Ovary (tissue), 7 donors: ENCODE measurements at regions not wholly inside any gene's neighbourhood (a gene's known extent, or its start where the extent isn't known, plus 50 kb on each side); places are given as distances from the start of the nearest gene placed in this dataset.

Experiments
- DNase-seq, 5 donors: peaks; one replicate each; pipeline ENCODE4 v3.0.0-alpha.2; 2019 to 2020
- H3K27ac ChIP-seq, 2 donors: fragments of 200-600 bp; one replicate each; pipeline versions ENCODE4 v1.5.1 to v1.8.0; 2019 to 2022
- H3K27me3 ChIP-seq: fragments of 200-600 bp; one replicate; pipeline ENCODE4 v1.8.0; 2022
- H3K36me3 ChIP-seq: fragments of 200-600 bp; sonication (generic); one replicate; pipeline ENCODE4 v1.5.1; 2019
- H3K4me1 ChIP-seq: one replicate; pipeline ENCODE4 v1.8.1; 2013; ENCODE audit warnings: mild to moderate bottlenecking, moderate library complexity; ENCODE audit not compliant: insufficient read depth
- H3K4me3 ChIP-seq: fragments of 200-600 bp; sonication (generic); one replicate; pipeline ENCODE4 v1.5.1; 2017
- H3K9me3 ChIP-seq, 2 donors: fragments of 200-600 bp in 1 of 2; sonication (generic) in 1 of 2; one replicate each; pipeline versions ENCODE4 v1.5.1 to v1.8.1; 2013 to 2019; ENCODE audit warnings: mild to moderate bottlenecking in 1 of 2, moderate library complexity in 1 of 2
- EP300 ChIP-seq: sonication (generic); formaldehyde crosslinking; IDR thresholded peaks from one replicate; pipeline ENCODE4 v1.6.1; 2017; ENCODE audit warnings: antibody characterized with exemption
- POLR2A ChIP-seq: fragments of 450-650 bp; IDR thresholded peaks from one replicate; pipeline ENCODE4 v1.6.1; 2017; ENCODE audit warnings: antibody characterized with exemption, mild to moderate bottlenecking, moderate library complexity
- WGBS, 3 donors: extraction: QIAGEN DNeasy Blood & Tissue Kit in 1 of 3; methylation state at CpG; one replicate each; pipeline versions ENCODE4 v1.1.5 to v1.1.7; 2013 to 2017; 5-methylcytosine and 5-hydroxymethylcytosine counted together
- intact Hi-C, 4 donors: fragments of 100-400 bp; cut with DNase I; formaldehyde crosslinking; loops; one replicate each; pipeline versions ENCODE4 v1.11.0 to v1.15.1; 2022 to 2023
- TF ChIP-seq, protein P1 (sequence below), 3 donors: fragments of 450-650 bp in 2 of 3; fragments of 200-600 bp in 1 of 3; IDR thresholded peaks; one replicate each; pipeline versions ENCODE4 v1.5.1 to v1.8.0; 2016 to 2022; ENCODE audit warnings: antibody characterized with exemption in 3 of 3, mild to moderate bottlenecking in 1 of 3
- donor health status: DM: no; HTN: no; CAD: no; lungs with moderate emphysema.
- donor health status: DM: no; HTN: no; CAD: no.
- donor health status: Bipolar disorder and iron deficiency.
- donor health status: DM: no; HTN: no; CAD: no.
- donor health status: DM: yes; HTN: yes; CAD: no.

DNA sequence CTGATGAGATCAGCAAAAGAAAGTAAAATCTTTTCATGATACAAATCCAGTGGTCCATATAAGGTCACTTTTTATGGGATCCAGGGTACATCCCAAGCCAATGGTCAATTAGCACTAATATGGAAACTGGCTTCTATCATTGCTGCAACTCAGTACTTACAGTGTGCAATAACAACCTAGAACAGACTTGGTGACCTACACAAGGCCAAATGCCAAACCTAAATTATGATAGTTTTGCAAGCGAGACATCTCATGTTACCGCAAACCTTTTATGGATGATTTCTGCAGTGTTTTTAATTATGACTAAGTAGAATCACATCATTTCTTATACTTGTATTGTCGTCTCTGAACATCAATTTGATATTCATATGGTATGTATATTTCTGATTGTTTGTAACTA lies 583.5 kb upstream of the SEMA3D start:
- H3K4me3 ChIP-seq, result no peak overlapping the region
- no peak overlapping the region for H3K27ac ChIP-seq
- 85 to 91% (median 89%) methylated on average over 3 of the region's 3 CpGs for WGBS, 3 donors
- no peaks in the 10 kb centered on the region for H3K4me1 ChIP-seq
- H3K27me3 ChIP-seq, result no peaks in the 10 kb centered on the region
- H3K9me3 ChIP-seq, result peaks cover 0 to 3% of the 10 kb centered on the region in 2 donors
- TF ChIP-seq, protein P1, sequence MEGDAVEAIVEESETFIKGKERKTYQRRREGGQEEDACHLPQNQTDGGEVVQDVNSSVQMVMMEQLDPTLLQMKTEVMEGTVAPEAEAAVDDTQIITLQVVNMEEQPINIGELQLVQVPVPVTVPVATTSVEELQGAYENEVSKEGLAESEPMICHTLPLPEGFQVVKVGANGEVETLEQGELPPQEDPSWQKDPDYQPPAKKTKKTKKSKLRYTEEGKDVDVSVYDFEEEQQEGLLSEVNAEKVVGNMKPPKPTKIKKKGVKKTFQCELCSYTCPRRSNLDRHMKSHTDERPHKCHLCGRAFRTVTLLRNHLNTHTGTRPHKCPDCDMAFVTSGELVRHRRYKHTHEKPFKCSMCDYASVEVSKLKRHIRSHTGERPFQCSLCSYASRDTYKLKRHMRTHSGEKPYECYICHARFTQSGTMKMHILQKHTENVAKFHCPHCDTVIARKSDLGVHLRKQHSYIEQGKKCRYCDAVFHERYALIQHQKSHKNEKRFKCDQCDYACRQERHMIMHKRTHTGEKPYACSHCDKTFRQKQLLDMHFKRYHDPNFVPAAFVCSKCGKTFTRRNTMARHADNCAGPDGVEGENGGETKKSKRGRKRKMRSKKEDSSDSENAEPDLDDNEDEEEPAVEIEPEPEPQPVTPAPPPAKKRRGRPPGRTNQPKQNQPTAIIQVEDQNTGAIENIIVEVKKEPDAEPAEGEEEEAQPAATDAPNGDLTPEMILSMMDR (IDR thresholded peaks at IDR 0.05), result no peak
- no peak for TF ChIP-seq POLR2A
- no peak for TF ChIP-seq EP300
- H3K36me3 ChIP-seq, result no peaks in the 10 kb centered on the region
- intact Hi-C loops, result no loop called here
- DNase-seq, result no peak

DNA sequence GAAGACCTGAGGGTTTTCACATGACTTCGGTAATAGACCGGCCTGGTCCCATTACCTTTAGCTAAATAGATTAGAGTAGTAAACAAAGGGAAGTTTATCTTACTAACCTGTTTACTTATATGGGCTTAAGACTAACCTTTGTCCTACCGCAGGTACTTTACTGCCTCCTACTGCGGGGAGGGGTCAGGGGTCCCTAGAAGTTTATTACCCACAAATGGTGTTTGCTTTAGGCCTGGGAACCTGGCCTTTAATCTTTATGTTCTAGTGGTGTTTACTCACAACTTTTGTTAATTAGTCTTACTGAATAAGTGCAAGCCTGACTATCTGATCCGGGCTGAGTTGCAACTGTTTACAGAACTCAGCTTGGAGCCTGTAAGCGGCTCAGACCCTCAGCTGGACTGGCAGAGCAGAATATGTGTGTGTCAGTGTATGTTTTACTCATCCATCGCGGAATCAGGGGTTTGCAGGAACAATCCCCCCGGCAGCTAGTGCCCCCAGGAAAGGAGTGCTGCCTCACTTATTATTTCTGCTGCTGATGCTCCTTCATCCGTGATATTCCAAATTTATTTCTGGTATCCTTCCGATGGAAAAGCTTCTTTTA lies 578.9 kb upstream of the SEMA3D start:
- Histone ChIP-seq H3K27me3 (no peaks in the 10 kb centered on the region), H3K36me3 (no peaks in the 10 kb centered on the region), H3K4me3 (no peak overlapping the region), H3K4me1 (no peaks in the 10 kb centered on the region), H3K9me3 (peaks cover 0 to 3% of the 10 kb centered on the region in 2 donors), H3K27ac (no peak overlapping the region)
- no peak for TF ChIP-seq POLR2A
- TF ChIP-seq, protein P1 (IDR thresholded peaks at IDR 0.05), result no peak
- no peak for TF ChIP-seq EP300
- intact Hi-C loops, result no loop called here
- WGBS, 3 donors, result 63 to 64% (median 64%) methylated on average over 11 of the region's 11 CpGs
- DNase-seq, result no peak

DNA sequence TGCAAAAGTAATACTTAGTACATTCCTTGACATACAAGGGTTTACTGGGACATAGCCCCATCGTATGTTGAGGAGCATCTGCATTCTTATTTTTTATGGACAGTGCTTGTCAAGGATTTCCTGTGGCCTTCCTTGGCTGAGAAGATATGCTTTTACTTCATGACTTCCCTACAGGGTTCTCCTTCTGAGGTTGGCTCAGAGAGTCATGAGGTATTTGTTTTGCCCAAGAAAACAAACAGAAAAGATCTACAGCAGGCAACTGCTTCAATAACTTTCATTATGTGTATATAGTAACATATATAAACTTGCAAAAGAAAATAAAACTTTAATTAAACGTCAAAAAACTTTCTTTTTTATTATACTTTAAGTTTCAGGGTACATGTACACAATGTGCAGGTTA lies 577.2 kb upstream of the SEMA3D start:
- no peak overlapping the region for H3K4me3 ChIP-seq
- H3K4me1 ChIP-seq, result no peaks in the 10 kb centered on the region
- peaks cover 0 to 3% of the 10 kb centered on the region in 2 donors for H3K9me3 ChIP-seq
- intact Hi-C loops, result no loop called here
- WGBS, 3 donors, result 47 to 63% (median 48%) methylated on average over 2 of the region's 2 CpGs
- H3K27me3 ChIP-seq, result no peaks in the 10 kb centered on the region
- DNase-seq, result no peak
- H3K36me3 ChIP-seq, result no peaks in the 10 kb centered on the region
- TF ChIP-seq POLR2A (no peak), EP300 (no peak)
- TF ChIP-seq, protein P1 (IDR thresholded peaks at IDR 0.05), result no peak
- no peak overlapping the region for H3K27ac ChIP-seq

DNA sequence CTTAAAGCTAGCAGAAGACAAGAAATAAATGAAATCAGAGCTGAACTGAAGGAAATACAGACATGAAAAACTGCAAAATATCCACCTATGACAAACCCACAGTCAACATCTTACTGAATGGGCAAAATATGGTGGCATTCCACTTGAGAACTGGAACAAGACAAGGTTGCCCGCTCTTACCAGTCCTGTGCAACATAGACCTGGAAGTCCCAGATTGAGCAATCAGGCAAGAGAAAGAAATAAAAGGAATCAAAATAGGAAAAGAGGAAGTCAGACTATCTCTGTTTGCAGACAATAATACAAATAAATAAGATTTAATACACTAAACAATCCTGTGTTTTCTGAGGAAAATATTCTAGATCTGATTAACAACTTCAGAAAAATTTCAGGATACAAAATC lies 570.5 kb upstream of the SEMA3D start:
- TF ChIP-seq EP300 (no peak), POLR2A (no peak)
- TF ChIP-seq, protein P1 (IDR thresholded peaks at IDR 0.05), result no peak
- H3K36me3 ChIP-seq, result no peaks in the 10 kb centered on the region
- no peak overlapping the region for H3K4me3 ChIP-seq
- DNase-seq, result no peak
- 92 to 98% (median 97%) methylated on average over 1 of the region's 1 CpG for WGBS, 3 donors
- intact Hi-C loops, result no loop called here
- no peaks in the 10 kb centered on the region for H3K9me3 ChIP-seq
- H3K4me1 ChIP-seq, result no peaks in the 10 kb centered on the region
- no peaks in the 10 kb centered on the region for H3K27me3 ChIP-seq
- no peak overlapping the region for H3K27ac ChIP-seq
